Prostate gland (tissue), 2 donors: ENCODE measurements at regions not wholly inside any gene's neighbourhood (a gene's known extent, or its start where the extent isn't known, plus 50 kb on each side); places are given as distances from the start of the nearest gene placed in this dataset.
A peak's percentile ranks its signal among the peaks of the same experiment; 100 is the strongest.

ENCODE experiments used
- DNase-seq: peaks from one replicate; pipeline ENCODE4 v3.0.0-alpha.2; 2019; ENCODE audit warnings: low spot score
- H3K27ac ChIP-seq, 2 donors: fragments of 200-600 bp; sonication (generic); 2 replicates each; pipeline ENCODE4 v1.5.1; 2017 to 2019
- H3K27me3 ChIP-seq: fragments of 200-600 bp; sonication (generic); replicated peaks from 2 replicates; pipeline ENCODE4 v1.5.1; 2019; ENCODE audit not compliant: insufficient read depth
- H3K36me3 ChIP-seq, 2 donors: fragments of 200-600 bp; sonication (generic); 1 replicate in 1 of 2; 2 replicates in 1 of 2; pipeline versions ENCODE4 v1.5.1 to v1.8.1; 2017 to 2019
- H3K4me1 ChIP-seq: fragments of 200-600 bp; sonication (generic); replicated peaks from 2 replicates; pipeline ENCODE4 v1.5.1; 2019
- H3K4me3 ChIP-seq, 2 donors: fragments of 200-600 bp; sonication (generic); 2 replicates each; pipeline ENCODE4 v1.5.1; 2017 to 2019
- H3K9me3 ChIP-seq: fragments of 200-600 bp; sonication (generic); 2 replicates; pipeline ENCODE4 v1.5.1; 2017
- POLR2A ChIP-seq: fragments of 450-650 bp; IDR thresholded peaks from one replicate; pipeline ENCODE4 v1.6.1; 2016; ENCODE audit warnings: antibody characterized with exemption, mild to moderate bottlenecking
- POLR2AphosphoS5 ChIP-seq: sonication (generic); formaldehyde crosslinking; IDR thresholded peaks from one replicate; pipeline ENCODE4 v1.6.1; 2017; ENCODE audit warnings: antibody characterized with exemption
- WGBS: methylation state at CpG from one replicate; pipeline ENCODE4 v1.1.5; 2018; 5-methylcytosine and 5-hydroxymethylcytosine counted together
- intact Hi-C: fragments of 100-400 bp; cut with DNase I; formaldehyde crosslinking; loops from one replicate; pipeline ENCODE4 v1.14.2; 2022
- TF ChIP-seq, protein P1 (sequence below), 4 experiments: fragments of 200-600 bp in 2 of 4; fragments of 450-650 bp in 2 of 4; sonication (generic) in 2 of 4; IDR thresholded peaks; 1 replicate in 3 of 4; 2 replicates in 1 of 4; pipeline ENCODE4 v1.5.1; 2016 to 2019; ENCODE audit warnings: antibody characterized with exemption in 4 of 4, mild to moderate bottlenecking in 2 of 4, moderate library complexity in 2 of 4

- no peaks in the 10 kb centered on the region for H3K9me3 ChIP-seq
- intact Hi-C loops = no loop called here
- no peaks in the 10 kb centered on the region for H3K27me3 ChIP-seq
- no peaks in the 10 kb centered on the region for H3K4me1 ChIP-seq
- 60% methylated on average over 2 of the region's 2 CpGs for WGBS
- no peak for DNase-seq
- TF ChIP-seq POLR2AphosphoS5 = peak; percentile 16
- no peak for TF ChIP-seq POLR2A
- TF ChIP-seq, protein P1, sequence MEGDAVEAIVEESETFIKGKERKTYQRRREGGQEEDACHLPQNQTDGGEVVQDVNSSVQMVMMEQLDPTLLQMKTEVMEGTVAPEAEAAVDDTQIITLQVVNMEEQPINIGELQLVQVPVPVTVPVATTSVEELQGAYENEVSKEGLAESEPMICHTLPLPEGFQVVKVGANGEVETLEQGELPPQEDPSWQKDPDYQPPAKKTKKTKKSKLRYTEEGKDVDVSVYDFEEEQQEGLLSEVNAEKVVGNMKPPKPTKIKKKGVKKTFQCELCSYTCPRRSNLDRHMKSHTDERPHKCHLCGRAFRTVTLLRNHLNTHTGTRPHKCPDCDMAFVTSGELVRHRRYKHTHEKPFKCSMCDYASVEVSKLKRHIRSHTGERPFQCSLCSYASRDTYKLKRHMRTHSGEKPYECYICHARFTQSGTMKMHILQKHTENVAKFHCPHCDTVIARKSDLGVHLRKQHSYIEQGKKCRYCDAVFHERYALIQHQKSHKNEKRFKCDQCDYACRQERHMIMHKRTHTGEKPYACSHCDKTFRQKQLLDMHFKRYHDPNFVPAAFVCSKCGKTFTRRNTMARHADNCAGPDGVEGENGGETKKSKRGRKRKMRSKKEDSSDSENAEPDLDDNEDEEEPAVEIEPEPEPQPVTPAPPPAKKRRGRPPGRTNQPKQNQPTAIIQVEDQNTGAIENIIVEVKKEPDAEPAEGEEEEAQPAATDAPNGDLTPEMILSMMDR (IDR thresholded peaks at IDR 0.05) = no peak
- H3K4me3 ChIP-seq = no peak overlapping the region
- no peaks in the 10 kb centered on the region for H3K36me3 ChIP-seq
- no peak overlapping the region for H3K27ac ChIP-seq
Measured at GRCh38 chr20:11012975-11013374, 339.2 kb upstream of the JAG1 start.

- no peaks in the 10 kb centered on the region for H3K9me3 ChIP-seq
- H3K27ac ChIP-seq = no peak overlapping the region
- TF ChIP-seq POLR2AphosphoS5 = no peak
- no peak for TF ChIP-seq POLR2A
- TF ChIP-seq, protein P1 (IDR thresholded peaks at IDR 0.05) = no peak
Measured at GRCh38 chr20:11013801-11014200, 340.0 kb upstream of the JAG1 start.

DNA sequence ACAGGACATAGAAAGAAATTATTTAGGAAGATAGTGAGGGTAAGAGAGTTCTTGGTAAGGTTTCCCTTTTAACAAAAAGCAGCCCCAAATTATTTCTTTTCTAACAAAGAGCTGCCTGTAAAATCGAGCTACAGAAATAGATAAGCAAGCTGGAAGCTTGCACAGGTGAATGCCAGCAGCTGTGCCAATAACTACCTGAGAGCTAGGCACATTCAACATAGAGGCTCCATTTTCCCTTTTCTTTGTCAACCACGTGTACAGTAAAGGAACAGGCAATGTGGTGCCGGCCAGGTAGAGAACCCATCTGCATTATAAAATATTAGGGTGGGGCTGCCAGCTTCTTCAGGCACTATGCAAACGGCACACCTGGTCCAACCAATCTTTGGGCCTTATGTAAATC lies 341.6 kb upstream of the JAG1 start:
- DNase-seq = no peak
- Histone ChIP-seq H3K4me1 (no peaks in the 10 kb centered on the region), H3K27ac (no peak overlapping the region), H3K9me3 (no peaks in the 10 kb centered on the region), H3K4me3 (no peak overlapping the region), H3K27me3 (no peaks in the 10 kb centered on the region), H3K36me3 (no peaks in the 10 kb centered on the region)
- 37% methylated on average over 4 of the region's 4 CpGs for WGBS
- intact Hi-C loops = no loop called here
- no peak for TF ChIP-seq POLR2AphosphoS5
- no peak for TF ChIP-seq POLR2A
- TF ChIP-seq, protein P1 (IDR thresholded peaks at IDR 0.05) = no peak

More at GRCh38 chr20:11013801-11014200, 340.0 kb upstream of the JAG1 start:
- Histone ChIP-seq H3K27me3 (no peaks in the 10 kb centered on the region), H3K4me1 (no peaks in the 10 kb centered on the region), H3K36me3 (no peaks in the 10 kb centered on the region), H3K4me3 (no peak overlapping the region)
- intact Hi-C loops = no loop called here
- no peak for DNase-seq
- 84% methylated on average over 1 of the region's 1 CpG for WGBS

GRCh38 chr20:11017446-11017845 lies 343.6 kb upstream of the JAG1 start:
- Histone ChIP-seq H3K4me1 (no peaks in the 10 kb centered on the region), H3K27me3 (no peaks in the 10 kb centered on the region), H3K4me3 (no peak overlapping the region), H3K27ac (no peak overlapping the region), H3K9me3 (no peaks in the 10 kb centered on the region), H3K36me3 (no peaks in the 10 kb centered on the region)
- intact Hi-C loops = no loop called here
- no peak for DNase-seq
- TF ChIP-seq POLR2AphosphoS5 = no peak
- TF ChIP-seq POLR2A = no peak
- TF ChIP-seq, protein P1 (IDR thresholded peaks at IDR 0.05) = no peak
- 62% methylated on average over 4 of the region's 4 CpGs for WGBS

DNA sequence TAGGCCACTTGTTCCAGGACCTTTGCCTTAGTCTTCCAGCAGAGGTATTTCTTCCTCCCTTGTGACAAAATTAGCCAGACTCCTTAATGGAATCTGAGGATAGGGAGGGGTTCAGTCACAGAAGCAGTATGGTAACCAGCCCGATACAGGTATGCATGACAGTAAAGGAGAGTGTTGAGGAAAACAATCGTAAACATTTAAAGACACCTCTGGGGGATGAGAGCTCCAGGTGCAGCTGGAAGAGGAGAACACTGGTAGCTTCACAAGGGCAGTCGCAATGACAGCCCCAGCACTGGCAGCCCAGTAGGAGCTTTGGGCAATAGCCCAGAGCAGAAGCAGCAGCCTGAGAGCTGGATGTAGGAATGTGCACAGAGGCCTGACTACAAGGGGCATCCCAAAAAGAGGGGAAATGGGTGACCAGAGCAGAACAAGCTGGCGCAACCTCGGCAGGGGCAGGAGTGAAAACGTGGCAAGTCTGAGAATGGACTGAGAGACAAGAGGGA lies 344.9 kb upstream of the JAG1 start:
- DNase-seq = no peak
- intact Hi-C loops = no loop called here
- Histone ChIP-seq H3K27ac (no peak overlapping the region), H3K27me3 (no peaks in the 10 kb centered on the region), H3K4me3 (no peak overlapping the region), H3K9me3 (no peaks in the 10 kb centered on the region), H3K4me1 (no peaks in the 10 kb centered on the region), H3K36me3 (no peaks in the 10 kb centered on the region)
- TF ChIP-seq, protein P1 (IDR thresholded peaks at IDR 0.05) = no peak
- WGBS = 84% methylated on average over 6 of the region's 6 CpGs
